ENCODE measurements at regions not wholly inside any gene's neighbourhood (a gene's known extent, or its start where the extent isn't known, plus 50 kb on each side); places are given as distances from the start of the nearest gene placed in this dataset.

DNA sequence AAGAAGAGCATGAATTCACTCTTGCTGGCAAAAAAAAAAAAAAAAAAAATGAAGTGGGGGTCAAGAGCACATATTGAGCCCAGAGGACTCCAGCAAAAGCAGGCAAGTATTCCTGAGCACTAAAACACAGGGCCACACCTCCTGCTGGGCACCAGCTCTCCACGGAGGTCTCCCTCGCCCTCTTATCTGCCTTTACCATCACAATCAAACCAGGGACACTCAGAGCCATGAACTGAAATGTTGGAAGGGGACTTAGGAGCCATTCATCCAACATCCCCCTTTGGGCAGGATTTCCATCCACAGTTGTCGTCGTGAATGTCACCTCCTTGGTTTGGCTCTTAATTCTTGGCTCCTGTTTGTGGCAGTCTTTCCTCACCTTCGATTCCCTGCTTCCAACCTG, 89.8 kb upstream of the GNAO1 start:
- H2BK15ac ChIP-seq (ENCODE audit: low read length), result no peak overlapping the region

DNA sequence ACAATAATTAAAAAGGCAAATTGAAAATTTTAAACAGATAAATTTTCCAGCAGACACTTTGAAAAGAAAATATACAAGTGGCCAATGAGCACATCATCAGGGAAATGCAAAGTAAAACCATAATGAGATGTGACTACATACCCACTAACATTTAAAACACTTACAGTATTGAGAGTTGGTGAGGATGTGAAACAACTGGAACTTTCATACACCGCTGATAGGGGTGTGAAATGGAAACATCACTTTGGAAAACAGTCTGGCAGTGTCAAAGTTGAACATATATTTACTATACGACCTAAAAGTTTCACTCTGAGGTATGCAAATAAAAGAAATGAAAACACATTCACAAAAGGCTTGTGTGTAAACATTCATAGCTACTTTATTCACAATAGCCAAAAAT, 94.0 kb upstream of the GNAO1 start:
- Histone ChIP-seq H3K79me1 (ENCODE audit: low read depth, low read length) (no peaks in the 10 kb centered on the region), H3K4me2 (ENCODE audit: insufficient read depth, low read length, poor library complexity, severe bottlenecking) (no peak overlapping the region), H3K23ac (ENCODE audit: low read depth, low read length, poor library complexity) (no peak overlapping the region), H2BK120ac (ENCODE audit: low read depth, low read length) (no peak overlapping the region), H3K14ac (ENCODE audit: low read length) (no peak overlapping the region), H3K36me3 (replicated peaks in 1 of 2; ENCODE audit: control insufficient read depth in 2 of 2, insufficient read depth in 2 of 2, low read length in 2 of 2) (no peaks in the 10 kb centered on the region), H3K9ac (ENCODE audit: low read depth, low read length, poor library complexity) (no peak overlapping the region), H2AFZ (ENCODE audit: low read length) (no peak overlapping the region), H3K4ac (ENCODE audit: low read length) (no peak overlapping the region), H3K4me1 (ENCODE audit: control insufficient read depth in 2 of 2, insufficient read depth in 1 of 2, low read depth in 1 of 2, low read length in 2 of 2) (peaks cover 0 to 5% of the 10 kb centered on the region in 2 donors), H2BK5ac (ENCODE audit: low read length) (no peak overlapping the region), H2BK15ac (ENCODE audit: low read length) (no peak overlapping the region), H4K8ac (ENCODE audit: low read depth, low read length) (no peak overlapping the region), H4K91ac (ENCODE audit: low read depth, low read length, poor library complexity) (no peak overlapping the region), H2AK5ac (ENCODE audit: low read depth, low read length) (no peak overlapping the region), H2BK12ac (ENCODE audit: low read length) (no peak overlapping the region), H3K27me3 (ENCODE audit: control insufficient read depth in 3 of 3, insufficient read depth in 3 of 3, low read depth in 1 of 3, low read length in 3 of 3) (no peaks in the 10 kb centered on the region), H3K27ac (replicated peaks; ENCODE audit: low read length) (no peak overlapping the region), H3K9me3 (replicated peaks in 1 of 2; ENCODE audit: control insufficient read depth in 2 of 2, insufficient read depth in 1 of 2, low read depth in 1 of 2, low read length in 2 of 2) (no peaks in the 10 kb centered on the region), H3K18ac (ENCODE audit: low read length) (no peak overlapping the region), H3K4me3 (ENCODE audit: low read length in 2 of 2) (no peak overlapping the region)
- no CpG with 5 or more reads among the region's 2 CpGs for WGBS, 2 donors (ENCODE audit: extremely low coverage in 2 of 2, insufficient read length in 2 of 2, insufficient replicate concordance in 1 of 2)
- no peak for DNase-seq (ENCODE audit: low spot score)

More for the DNA sequence above, 89.8 kb upstream of the GNAO1 start:
- WGBS, 2 donors (ENCODE audit: extremely low coverage in 2 of 2, insufficient read length in 2 of 2, insufficient replicate concordance in 1 of 2), result no CpG with 5 or more reads among the region's 5 CpGs
- no peak overlapping the region for H3K27ac ChIP-seq (replicated peaks; ENCODE audit: low read length)
- no peak overlapping the region for H2BK120ac ChIP-seq (ENCODE audit: low read depth, low read length)
- no peak overlapping the region for H4K8ac ChIP-seq (ENCODE audit: low read depth, low read length)
- no peak overlapping the region for H2BK12ac ChIP-seq (ENCODE audit: low read length)
- DNase-seq (ENCODE audit: low spot score), result no peak
- H2BK5ac ChIP-seq (ENCODE audit: low read length), result no peak overlapping the region
- no peaks in the 10 kb centered on the region for H3K9me3 ChIP-seq (replicated peaks in 1 of 2; ENCODE audit: control insufficient read depth in 2 of 2, insufficient read depth in 1 of 2, low read depth in 1 of 2, low read length in 2 of 2)
- H3K18ac ChIP-seq (ENCODE audit: low read length), result no peak overlapping the region
- no peak overlapping the region for H3K4ac ChIP-seq (ENCODE audit: low read length)
- H2AK5ac ChIP-seq (ENCODE audit: low read depth, low read length), result no peak overlapping the region
- no peaks in the 10 kb centered on the region for H3K36me3 ChIP-seq (replicated peaks in 1 of 2; ENCODE audit: control insufficient read depth in 2 of 2, insufficient read depth in 2 of 2, low read length in 2 of 2)
- H3K4me1 ChIP-seq (ENCODE audit: control insufficient read depth in 2 of 2, insufficient read depth in 1 of 2, low read depth in 1 of 2, low read length in 2 of 2), result peaks cover 0 to 6% of the 10 kb centered on the region in 2 donors
- H3K4me2 ChIP-seq (ENCODE audit: insufficient read depth, low read length, poor library complexity, severe bottlenecking), result no peak overlapping the region
- no peak overlapping the region for H3K9ac ChIP-seq (ENCODE audit: low read depth, low read length, poor library complexity)
- no peaks in the 10 kb centered on the region for H3K79me1 ChIP-seq (ENCODE audit: low read depth, low read length)
- no peak overlapping the region for H3K23ac ChIP-seq (ENCODE audit: low read depth, low read length, poor library complexity)
- no peak overlapping the region for H3K14ac ChIP-seq (ENCODE audit: low read length)
- H3K4me3 ChIP-seq (ENCODE audit: low read length in 2 of 2), result no peak overlapping the region
- no peak overlapping the region for H4K91ac ChIP-seq (ENCODE audit: low read depth, low read length, poor library complexity)
- peaks cover 0 to 4% (median 0%) of the 10 kb centered on the region in 3 experiments for H3K27me3 ChIP-seq (ENCODE audit: control insufficient read depth in 3 of 3, insufficient read depth in 3 of 3, low read depth in 1 of 3, low read length in 3 of 3)
- peak overlapping the region; percentile 35 for H2AFZ ChIP-seq (ENCODE audit: low read length)

DNA sequence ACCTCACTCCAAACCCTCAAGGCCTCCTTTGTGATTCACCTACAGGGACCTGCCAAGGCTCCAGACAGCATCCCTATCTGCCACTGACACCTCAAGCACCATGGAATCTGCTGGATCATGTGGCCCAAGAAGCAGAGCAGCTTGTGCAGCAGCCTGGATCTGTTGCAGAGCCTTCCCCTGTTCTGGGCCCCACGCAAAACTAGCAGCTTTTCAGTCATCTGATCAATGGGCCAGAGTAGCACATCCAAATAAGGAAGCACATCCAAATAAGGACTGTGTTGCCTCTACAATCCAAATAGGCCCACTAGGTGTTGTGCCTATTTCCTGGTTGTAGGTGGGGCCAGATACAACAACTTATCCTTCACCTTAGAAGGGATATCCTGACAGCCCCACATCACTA, 97.1 kb upstream of the GNAO1 start:
- DNase-seq (ENCODE audit: low spot score), result no peak
- H2BK12ac ChIP-seq (ENCODE audit: low read length), result no peak overlapping the region
- no peak overlapping the region for H4K91ac ChIP-seq (ENCODE audit: low read depth, low read length, poor library complexity)
- no peak overlapping the region for H3K9ac ChIP-seq (ENCODE audit: low read depth, low read length, poor library complexity)
- no peak overlapping the region for H4K8ac ChIP-seq (ENCODE audit: low read depth, low read length)
- H3K79me1 ChIP-seq (ENCODE audit: low read depth, low read length), result no peaks in the 10 kb centered on the region
- H2BK15ac ChIP-seq (ENCODE audit: low read length), result no peak overlapping the region
- no peak overlapping the region for H3K27ac ChIP-seq (replicated peaks; ENCODE audit: low read length)
- no peak overlapping the region for H3K4me2 ChIP-seq (ENCODE audit: insufficient read depth, low read length, poor library complexity, severe bottlenecking)
- H3K23ac ChIP-seq (ENCODE audit: low read depth, low read length, poor library complexity), result no peak overlapping the region
- H2BK5ac ChIP-seq (ENCODE audit: low read length), result no peak overlapping the region
- no peak overlapping the region for H3K4ac ChIP-seq (ENCODE audit: low read length)
- H2BK120ac ChIP-seq (ENCODE audit: low read depth, low read length), result no peak overlapping the region
- H3K9me3 ChIP-seq (replicated peaks in 1 of 2; ENCODE audit: control insufficient read depth in 2 of 2, insufficient read depth in 1 of 2, low read depth in 1 of 2, low read length in 2 of 2), result no peaks in the 10 kb centered on the region
- no peak overlapping the region for H2AFZ ChIP-seq (ENCODE audit: low read length)
- H3K27me3 ChIP-seq (ENCODE audit: control insufficient read depth in 3 of 3, insufficient read depth in 3 of 3, low read depth in 1 of 3, low read length in 3 of 3), result no peaks in the 10 kb centered on the region
- WGBS, 2 donors (ENCODE audit: extremely low coverage in 2 of 2, insufficient read length in 2 of 2, insufficient replicate concordance in 1 of 2), result no CpG with 5 or more reads among the region's 1 CpG
- peak overlapping the region; percentile 22 for H3K14ac ChIP-seq (ENCODE audit: low read length)
- no peak overlapping the region for H2AK5ac ChIP-seq (ENCODE audit: low read depth, low read length)
- H3K4me3 ChIP-seq (ENCODE audit: low read length in 2 of 2), result no peak overlapping the region
- peak overlapping the region; percentile 74 for H3K18ac ChIP-seq (ENCODE audit: low read length)
- no peaks in the 10 kb centered on the region for H3K36me3 ChIP-seq (replicated peaks in 1 of 2; ENCODE audit: control insufficient read depth in 2 of 2, insufficient read depth in 2 of 2, low read length in 2 of 2)
- peaks cover 0 to 3% of the 10 kb centered on the region in 2 donors for H3K4me1 ChIP-seq (ENCODE audit: control insufficient read depth in 2 of 2, insufficient read depth in 1 of 2, low read depth in 1 of 2, low read length in 2 of 2)

DNA sequence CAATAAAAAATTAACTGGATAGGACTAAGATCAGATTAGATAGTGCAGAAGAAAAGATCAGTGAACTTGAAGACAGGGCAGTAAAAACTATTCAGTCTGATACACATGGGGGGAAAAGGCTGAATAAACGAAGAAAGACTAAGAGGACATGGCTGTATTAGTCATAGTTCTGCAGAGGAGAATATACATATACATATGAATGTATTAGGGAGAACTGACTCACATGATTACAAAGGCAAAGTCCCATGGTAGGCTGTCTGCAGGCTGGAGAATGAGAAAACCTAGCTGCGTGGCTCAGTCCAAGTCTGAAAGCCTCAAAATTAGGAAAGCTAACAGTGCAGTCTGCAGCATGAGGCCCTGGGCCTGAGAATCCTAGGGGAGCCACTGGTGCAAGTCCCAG, 98.2 kb upstream of the GNAO1 start:
- no CpG with 5 or more reads among the region's 2 CpGs for WGBS, 2 donors (ENCODE audit: extremely low coverage in 2 of 2, insufficient read length in 2 of 2, insufficient replicate concordance in 1 of 2)
- H2BK12ac ChIP-seq (ENCODE audit: low read length), result peak overlapping the region; percentile 35

More for the DNA sequence above, 98.2 kb upstream of the GNAO1 start:
- Histone ChIP-seq H3K14ac (ENCODE audit: low read length) (no peak overlapping the region), H2AFZ (ENCODE audit: low read length) (no peak overlapping the region), H2BK5ac (ENCODE audit: low read length) (no peak overlapping the region), H3K79me1 (ENCODE audit: low read depth, low read length) (no peaks in the 10 kb centered on the region), H3K4me2 (ENCODE audit: insufficient read depth, low read length, poor library complexity, severe bottlenecking) (no peak overlapping the region), H3K23ac (ENCODE audit: low read depth, low read length, poor library complexity) (no peak overlapping the region), H3K27me3 (ENCODE audit: control insufficient read depth in 3 of 3, insufficient read depth in 3 of 3, low read depth in 1 of 3, low read length in 3 of 3) (no peaks in the 10 kb centered on the region), H2BK15ac (ENCODE audit: low read length) (no peak overlapping the region), H3K18ac (ENCODE audit: low read length) (no peak overlapping the region), H4K8ac (ENCODE audit: low read depth, low read length) (no peak overlapping the region), H2BK120ac (ENCODE audit: low read depth, low read length) (no peak overlapping the region), H3K4me3 (ENCODE audit: low read length in 2 of 2) (no peak overlapping the region), H3K36me3 (replicated peaks in 1 of 2; ENCODE audit: control insufficient read depth in 2 of 2, insufficient read depth in 2 of 2, low read length in 2 of 2) (no peaks in the 10 kb centered on the region), H3K9me3 (replicated peaks in 1 of 2; ENCODE audit: control insufficient read depth in 2 of 2, insufficient read depth in 1 of 2, low read depth in 1 of 2, low read length in 2 of 2) (no peaks in the 10 kb centered on the region), H4K91ac (ENCODE audit: low read depth, low read length, poor library complexity) (no peak overlapping the region), H3K9ac (ENCODE audit: low read depth, low read length, poor library complexity) (no peak overlapping the region), H3K4ac (ENCODE audit: low read length) (no peak overlapping the region), H2AK5ac (ENCODE audit: low read depth, low read length) (no peak overlapping the region), H3K27ac (replicated peaks; ENCODE audit: low read length) (no peak overlapping the region), H3K4me1 (ENCODE audit: control insufficient read depth in 2 of 2, insufficient read depth in 1 of 2, low read depth in 1 of 2, low read length in 2 of 2) (peaks cover 0 to 3% of the 10 kb centered on the region in 2 donors)
- DNase-seq (ENCODE audit: low spot score), result no peak

Data from neuronal stem cell (in vitro differentiated cells).